ENCODE measurements at regions not wholly inside any gene's neighbourhood (a gene's known extent, or its start where the extent isn't known, plus 50 kb on each side); places are given as distances from the start of the nearest gene placed in this dataset.
"Not testable (repeated sequence)": the region's sequence is repeated elsewhere in the genome, so short reads cannot be mapped to it uniquely, and the experiment has no call there.

- H3K27ac Mint-ChIP-seq: no peak overlapping the region
- H3K27me3 Mint-ChIP-seq: peaks cover 22% of the 10 kb centered on the region
- ATAC-seq (no peak), DNase-seq (no peak)
- peaks cover 5% of the 10 kb centered on the region for H3K4me1 Mint-ChIP-seq
- peaks cover 7% of the 10 kb centered on the region in 2 donors for H3K9me3 Mint-ChIP-seq
- no peak overlapping the region for H3K4me3 Mint-ChIP-seq
Measured at GRCh38 chr17:65332375-65332774, 195.2 kb downstream of the RGS9 start.

DNA sequence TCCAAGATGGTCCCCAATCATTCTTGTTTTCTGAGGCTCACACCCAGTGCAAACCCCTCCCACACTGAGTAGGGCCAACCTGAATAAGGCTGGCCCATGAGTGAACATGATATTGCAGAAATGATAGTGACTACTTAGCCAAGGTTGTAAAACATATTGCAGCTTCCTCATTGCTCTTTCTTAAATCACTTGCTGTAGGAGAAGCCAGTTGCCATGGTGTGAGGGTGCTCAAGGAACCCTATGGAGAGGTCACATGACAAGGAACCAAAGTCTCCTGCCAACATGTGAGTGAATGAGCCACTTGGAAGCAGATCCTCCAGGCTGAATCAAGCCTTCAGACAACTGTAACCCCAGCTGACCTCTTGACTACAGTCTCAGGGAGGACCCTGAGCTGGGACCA is 191.4 kb downstream of the RGS9 start:
- Mint-ChIP-seq H3K9me3 (peaks cover 0 to 15% of the 10 kb centered on the region in 2 donors), H3K4me1 (peaks cover 5% of the 10 kb centered on the region), H3K27me3 (peaks cover 36% of the 10 kb centered on the region), H3K27ac (no peak overlapping the region), H3K4me3 (no peak overlapping the region)
- ATAC-seq (no peak), DNase-seq (no peak)

- Mint-ChIP-seq H3K9me3 (peaks cover 0 to 15% of the 10 kb centered on the region in 2 donors), H3K27ac (no peak overlapping the region), H3K4me3 (no peak overlapping the region), H3K27me3 (peaks cover 14% of the 10 kb centered on the region), H3K4me1 (peaks cover 3% of the 10 kb centered on the region)
- DNase-seq (no peak), ATAC-seq (no peak)
Measured at GRCh38 chr17:65324611-65325342, 187.6 kb downstream of the RGS9 start.

DNA sequence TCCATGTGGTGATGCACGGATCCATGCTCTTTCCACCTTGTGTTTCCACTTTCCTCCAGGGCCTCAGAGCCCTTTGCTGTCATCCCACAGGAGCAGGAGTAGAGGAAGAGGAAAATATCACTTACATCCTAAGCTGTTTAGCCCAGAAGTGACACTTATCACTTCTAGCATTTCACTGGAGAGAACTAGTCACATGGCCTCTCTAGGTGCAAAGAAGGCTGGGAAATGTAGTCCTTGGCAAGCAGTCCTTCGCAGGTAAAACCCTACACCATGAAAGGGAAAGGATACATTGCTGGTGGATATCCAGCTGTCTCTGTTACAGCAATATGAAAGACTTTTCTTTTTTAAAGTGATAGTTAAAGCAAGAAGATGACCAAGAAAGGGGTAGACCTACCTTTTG is 185.9 kb downstream of the RGS9 start:
- Mint-ChIP-seq H3K9me3 (peaks cover 0 to 15% of the 10 kb centered on the region in 2 donors), H3K27ac (no peak overlapping the region), H3K4me3 (no peak overlapping the region), H3K27me3 (peaks cover 14% of the 10 kb centered on the region), H3K4me1 (peaks cover 6% of the 10 kb centered on the region)
- no peak for DNase-seq
- ATAC-seq: no peak

GRCh38 chr17:65320820-65321219 is 183.7 kb downstream of the RGS9 start:
- H3K9me3 Mint-ChIP-seq: no peaks in the 10 kb centered on the region
- H3K4me1 Mint-ChIP-seq: peaks cover 14% of the 10 kb centered on the region
- peaks cover 24% of the 10 kb centered on the region for H3K27me3 Mint-ChIP-seq
- H3K27ac Mint-ChIP-seq: no peak overlapping the region
- ATAC-seq: no peak
- no peak overlapping the region for H3K4me3 Mint-ChIP-seq
- no peak for DNase-seq

- H3K27ac Mint-ChIP-seq: no peak overlapping the region
Measured at GRCh38 chr17:65314212-65314611, 177.0 kb downstream of the RGS9 start.

GRCh38 chr17:65312718-65313377 is 175.7 kb downstream of the RGS9 start:
- Mint-ChIP-seq H3K4me1 (peaks cover 18% of the 10 kb centered on the region), H3K27me3 (peaks cover 55% of the 10 kb centered on the region), H3K9me3 (no peaks in the 10 kb centered on the region), H3K27ac (no peak overlapping the region), H3K4me3 (no peak overlapping the region)
- ATAC-seq (no peak), DNase-seq (no peak)

More at GRCh38 chr17:65314212-65314611, 177.0 kb downstream of the RGS9 start:
- Mint-ChIP-seq H3K4me3 (no peak overlapping the region), H3K4me1 (peaks cover 18% of the 10 kb centered on the region), H3K9me3 (no peaks in the 10 kb centered on the region), H3K27me3 (peaks cover 55% of the 10 kb centered on the region)
- ATAC-seq (peak; percentile 35), DNase-seq (peak in 1 of 2 donors; percentile 16)

- DNase-seq (no peak), ATAC-seq (no peak)
- Mint-ChIP-seq H3K9me3 (no peaks in the 10 kb centered on the region), H3K4me3 (no peak overlapping the region), H3K27me3 (peaks cover 50% of the 10 kb centered on the region), H3K4me1 (peaks cover 10% of the 10 kb centered on the region), H3K27ac (no peak overlapping the region)
Measured at GRCh38 chr17:65311261-65311660, 174.1 kb downstream of the RGS9 start.

DNA sequence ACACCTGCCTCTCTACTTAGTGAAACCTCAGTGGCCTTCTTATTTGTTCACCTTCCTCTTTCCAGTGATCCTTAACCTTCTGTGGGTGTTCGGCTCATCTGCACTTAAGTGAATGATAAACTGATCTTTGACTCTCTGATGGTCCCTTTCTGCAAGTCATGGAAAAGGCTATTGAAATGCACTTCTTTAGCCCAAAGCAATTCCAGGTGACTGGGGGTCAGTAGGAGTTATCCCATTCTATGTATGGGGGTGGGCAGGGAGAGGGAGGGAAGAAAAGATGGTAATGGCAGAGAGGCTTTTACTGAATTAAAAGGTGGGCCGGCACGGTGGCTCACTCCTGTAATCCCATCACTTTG is 170.8 kb downstream of the RGS9 start:
- Mint-ChIP-seq H3K9me3 (no peaks in the 10 kb centered on the region), H3K27ac (no peak overlapping the region), H3K27me3 (peaks cover 39% of the 10 kb centered on the region), H3K4me3 (no peak overlapping the region), H3K4me1 (no peaks in the 10 kb centered on the region)
- ATAC-seq (no peak), DNase-seq (no peak)

GRCh38 chr17:65307081-65307960 is 170.2 kb downstream of the RGS9 start:
- Mint-ChIP-seq H3K4me1 (no peaks in the 10 kb centered on the region), H3K4me3 (no peak overlapping the region), H3K9me3 (no peaks in the 10 kb centered on the region), H3K27me3 (peaks cover 39% of the 10 kb centered on the region), H3K27ac (no peak overlapping the region)
- ATAC-seq (no peak), DNase-seq (no peak)

- Mint-ChIP-seq H3K27ac (no peak overlapping the region), H3K27me3 (peaks cover 24% of the 10 kb centered on the region), H3K4me3 (no peak overlapping the region), H3K4me1 (no peaks in the 10 kb centered on the region), H3K9me3 (no peaks in the 10 kb centered on the region)
- DNase-seq (no peak), ATAC-seq (no peak)
Measured at GRCh38 chr17:65305778-65306177, 168.6 kb downstream of the RGS9 start.

- H3K9me3 Mint-ChIP-seq: no peaks in the 10 kb centered on the region
Measured at GRCh38 chr17:65305116-65305515, 167.9 kb downstream of the RGS9 start.

GRCh38 chr17:65301882-65302281 is 164.7 kb downstream of the RGS9 start:
- not testable (repeated sequence) for DNase-seq, ATAC-seq, H3K4me1 Mint-ChIP-seq, H3K9me3 Mint-ChIP-seq, H3K4me3 Mint-ChIP-seq, H3K27ac Mint-ChIP-seq
- H3K27me3 Mint-ChIP-seq: peaks cover 10% of the 10 kb centered on the region

More at GRCh38 chr17:65305116-65305515, 167.9 kb downstream of the RGS9 start:
- ATAC-seq: no peak
- H3K27me3 Mint-ChIP-seq: peaks cover 20% of the 10 kb centered on the region
- H3K4me1 Mint-ChIP-seq: no peaks in the 10 kb centered on the region
- H3K27ac Mint-ChIP-seq: no peak overlapping the region
- H3K4me3 Mint-ChIP-seq: no peak overlapping the region
- no peak for DNase-seq

DNA sequence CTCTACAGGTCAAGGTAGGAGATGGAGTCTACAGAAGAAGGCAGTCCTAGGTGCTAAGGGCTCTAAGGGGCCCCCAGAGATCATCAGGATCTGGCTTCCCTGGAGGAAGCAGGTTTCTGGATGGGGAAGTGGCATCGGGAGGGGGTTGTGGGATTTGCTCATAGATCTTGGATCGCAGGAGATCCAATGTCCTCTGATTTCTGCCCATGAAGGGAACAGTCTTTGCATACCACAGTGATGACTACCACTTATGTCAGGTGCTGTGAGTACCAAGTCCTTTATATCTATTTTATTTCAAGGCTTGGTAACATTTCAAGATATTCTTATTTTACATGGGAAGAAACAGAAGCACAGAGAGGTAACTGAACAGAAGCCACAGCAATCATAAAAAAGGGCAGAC is 164.0 kb downstream of the RGS9 start:
- no peak overlapping the region for H3K27ac Mint-ChIP-seq

DNA sequence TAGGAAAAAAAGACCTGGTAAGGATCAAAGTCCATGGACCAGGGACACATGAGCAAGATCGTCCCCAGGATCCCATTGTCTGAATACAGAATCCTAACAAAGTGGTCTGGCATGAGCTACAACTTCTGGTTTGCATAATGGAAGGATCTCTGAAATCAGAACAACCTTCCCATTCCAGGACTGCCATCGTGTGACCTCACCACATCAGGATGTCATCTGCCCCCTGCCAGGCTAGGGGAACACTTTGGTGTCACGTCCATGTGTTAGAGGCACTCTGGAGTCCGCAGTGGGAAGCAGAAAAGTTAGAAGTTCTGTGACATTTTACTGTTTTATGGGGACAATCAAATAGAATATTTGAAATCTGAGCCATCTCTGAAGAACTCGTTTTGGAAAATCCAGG is 160.7 kb downstream of the RGS9 start:
- Mint-ChIP-seq H3K27me3 (peaks cover 16% of the 10 kb centered on the region), H3K27ac (no peak overlapping the region), H3K9me3 (no peaks in the 10 kb centered on the region), H3K4me1 (peaks cover 8% of the 10 kb centered on the region), H3K4me3 (no peak overlapping the region)
- ATAC-seq (no peak), DNase-seq (no peak)

More for the DNA sequence above, 164.0 kb downstream of the RGS9 start:
- no peak overlapping the region for H3K4me3 Mint-ChIP-seq
- H3K27me3 Mint-ChIP-seq: peaks cover 10% of the 10 kb centered on the region
- DNase-seq (no peak), ATAC-seq (no peak)
- H3K4me1 Mint-ChIP-seq: no peaks in the 10 kb centered on the region
- H3K9me3 Mint-ChIP-seq: no peaks in the 10 kb centered on the region

GRCh38 chr17:65297384-65297783 is 160.2 kb downstream of the RGS9 start:
- H3K4me1 Mint-ChIP-seq: peaks cover 8% of the 10 kb centered on the region
- ATAC-seq: no peak
- H3K9me3 Mint-ChIP-seq: no peaks in the 10 kb centered on the region
- H3K27me3 Mint-ChIP-seq: peaks cover 10% of the 10 kb centered on the region
- H3K4me3 Mint-ChIP-seq: no peak overlapping the region
- H3K27ac Mint-ChIP-seq: no peak overlapping the region
- DNase-seq: no peak

Measured in stimulated activated naive CD8-positive, alpha-beta T cell treated with anti-CD3 and anti-CD28 coated beads, Interleukin-15, amount 100 ng/mL, for 72 hours (primary cell).